ENCODE measurements at regions not wholly inside any gene's neighbourhood (a gene's known extent, or its start where the extent isn't known, plus 50 kb on each side); places are given as distances from the start of the nearest gene placed in this dataset.

DNA sequence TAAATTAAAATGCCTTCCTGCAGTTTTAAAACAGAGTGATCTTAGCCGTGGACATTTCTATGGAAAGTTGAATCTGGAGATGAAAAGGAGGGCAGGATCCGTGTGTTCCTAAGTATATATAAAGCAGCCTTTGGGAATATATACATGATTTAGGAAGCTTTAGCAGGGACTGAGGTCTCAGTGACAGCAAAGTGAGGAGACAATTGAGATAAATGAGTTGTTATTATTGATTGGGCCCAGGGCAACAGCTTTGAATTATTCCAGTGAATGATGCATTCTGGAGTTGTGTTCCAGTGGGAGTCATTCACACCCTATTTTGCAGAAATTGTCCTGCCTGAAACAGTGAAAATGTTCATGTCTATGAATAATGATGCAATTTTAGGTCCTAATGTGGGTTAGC lies 281.4 kb downstream of the BCHE start:
- no peak overlapping the region for H3K4me3 ChIP-seq (ENCODE audit: low read depth, low read length)
- TF ChIP-seq, protein P1, sequence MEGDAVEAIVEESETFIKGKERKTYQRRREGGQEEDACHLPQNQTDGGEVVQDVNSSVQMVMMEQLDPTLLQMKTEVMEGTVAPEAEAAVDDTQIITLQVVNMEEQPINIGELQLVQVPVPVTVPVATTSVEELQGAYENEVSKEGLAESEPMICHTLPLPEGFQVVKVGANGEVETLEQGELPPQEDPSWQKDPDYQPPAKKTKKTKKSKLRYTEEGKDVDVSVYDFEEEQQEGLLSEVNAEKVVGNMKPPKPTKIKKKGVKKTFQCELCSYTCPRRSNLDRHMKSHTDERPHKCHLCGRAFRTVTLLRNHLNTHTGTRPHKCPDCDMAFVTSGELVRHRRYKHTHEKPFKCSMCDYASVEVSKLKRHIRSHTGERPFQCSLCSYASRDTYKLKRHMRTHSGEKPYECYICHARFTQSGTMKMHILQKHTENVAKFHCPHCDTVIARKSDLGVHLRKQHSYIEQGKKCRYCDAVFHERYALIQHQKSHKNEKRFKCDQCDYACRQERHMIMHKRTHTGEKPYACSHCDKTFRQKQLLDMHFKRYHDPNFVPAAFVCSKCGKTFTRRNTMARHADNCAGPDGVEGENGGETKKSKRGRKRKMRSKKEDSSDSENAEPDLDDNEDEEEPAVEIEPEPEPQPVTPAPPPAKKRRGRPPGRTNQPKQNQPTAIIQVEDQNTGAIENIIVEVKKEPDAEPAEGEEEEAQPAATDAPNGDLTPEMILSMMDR (IDR thresholded peaks at IDR 0.05; ENCODE audit: low read depth, low read length, missing control alignments): no peak
- DNase-seq (ENCODE audit: low read depth): no peak
- in situ Hi-C loops (cut with HindIII; ENCODE audit: low sequenced_read_pairs): no loop called here

- in situ Hi-C loops (cut with HindIII; ENCODE audit: low sequenced_read_pairs): no loop called here
- TF ChIP-seq, protein P1 (IDR thresholded peaks at IDR 0.05; ENCODE audit: low read depth, low read length, missing control alignments): no peak
- DNase-seq (ENCODE audit: low read depth): no peak
- no peak overlapping the region for H3K4me3 ChIP-seq (ENCODE audit: low read depth, low read length)
Observed at GRCh38 chr3:165553371-165553770, 283.9 kb downstream of the BCHE start.

DNA sequence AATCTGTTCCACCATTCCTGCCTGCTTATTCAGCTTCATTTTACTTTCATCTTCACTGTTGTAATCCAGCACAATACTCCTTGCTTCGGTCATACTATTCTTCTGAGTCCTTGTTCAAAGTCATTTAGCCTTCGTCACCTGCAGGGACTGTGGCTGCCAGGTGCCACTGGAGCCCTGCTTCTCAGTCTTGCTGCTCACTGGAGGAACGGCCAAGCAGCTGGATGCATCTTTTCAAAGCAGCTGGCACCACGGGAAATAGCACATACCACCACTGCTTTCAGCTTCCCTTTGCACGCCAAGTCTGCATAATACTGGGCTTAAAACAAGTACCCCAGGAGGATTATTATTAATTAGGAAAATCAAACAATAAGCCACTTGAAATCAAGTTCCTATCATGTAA lies 287.6 kb downstream of the BCHE start:
- TF ChIP-seq, protein P1 (IDR thresholded peaks at IDR 0.05; ENCODE audit: low read depth, low read length, missing control alignments): no peak
- no peak for DNase-seq (ENCODE audit: low read depth)
- in situ Hi-C loops (cut with HindIII; ENCODE audit: low sequenced_read_pairs): no loop called here
- H3K4me3 ChIP-seq (ENCODE audit: low read depth, low read length): no peak overlapping the region

GRCh38 chr3:165549037-165549436 lies 288.2 kb downstream of the BCHE start:
- no peak overlapping the region for H3K4me3 ChIP-seq (ENCODE audit: low read depth, low read length)
- TF ChIP-seq, protein P1 (IDR thresholded peaks at IDR 0.05; ENCODE audit: low read depth, low read length, missing control alignments): no peak
- in situ Hi-C loops (cut with HindIII; ENCODE audit: low sequenced_read_pairs): no loop called here
- no peak for DNase-seq (ENCODE audit: low read depth)

DNA sequence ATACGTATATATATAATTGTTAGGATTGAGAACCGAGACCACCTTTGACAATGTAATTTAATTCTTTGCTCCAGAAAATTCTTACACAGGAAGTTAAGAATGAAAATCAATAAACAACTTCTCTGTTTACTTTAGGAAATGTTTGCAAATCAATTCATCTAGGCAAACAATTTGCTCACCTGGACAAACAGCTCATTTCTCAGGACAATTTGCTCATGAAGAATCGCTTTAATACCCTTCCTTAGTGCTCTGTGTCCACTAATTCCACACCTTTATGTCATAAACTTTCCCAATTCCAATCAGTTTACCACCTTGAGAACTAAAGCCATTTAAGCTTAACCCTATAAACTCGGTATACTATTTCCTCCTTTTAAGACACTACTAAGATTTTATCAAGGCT lies 292.2 kb downstream of the BCHE start:
- TF ChIP-seq, protein P1 (IDR thresholded peaks at IDR 0.05; ENCODE audit: low read depth, low read length, missing control alignments): no peak
- DNase-seq (ENCODE audit: low read depth): no peak
- in situ Hi-C loops (cut with HindIII; ENCODE audit: low sequenced_read_pairs): no loop called here
- no peak overlapping the region for H3K4me3 ChIP-seq (ENCODE audit: low read depth, low read length)

- in situ Hi-C loops (cut with HindIII; ENCODE audit: low sequenced_read_pairs): no loop called here
- H3K4me3 ChIP-seq (ENCODE audit: low read depth, low read length): no peak overlapping the region
- no peak for DNase-seq (ENCODE audit: low read depth)
- TF ChIP-seq, protein P1 (IDR thresholded peaks at IDR 0.05; ENCODE audit: low read depth, low read length, missing control alignments): no peak
Observed at GRCh38 chr3:165544432-165544831, 292.8 kb downstream of the BCHE start.

- in situ Hi-C loops (cut with HindIII; ENCODE audit: low sequenced_read_pairs): no loop called here
- no peak overlapping the region for H3K4me3 ChIP-seq (ENCODE audit: low read depth, low read length)
- TF ChIP-seq, protein P1 (IDR thresholded peaks at IDR 0.05; ENCODE audit: low read depth, low read length, missing control alignments): no peak
- DNase-seq (ENCODE audit: low read depth): no peak
Observed at GRCh38 chr3:165538166-165538565, 299.1 kb downstream of the BCHE start.
